NOMO-1 treated with dmso at 0.1 percent for 144 hours (cell line): ENCODE measurements at regions not wholly inside any gene's neighbourhood (a gene's known extent, or its start where the extent isn't known, plus 50 kb on each side); places are given as distances from the start of the nearest gene placed in this dataset.

Source experiments
- DNase-seq: peaks from one replicate; lab custom pipeline; 2025; ENCODE audit not compliant: unreplicated experiment; lab: John Stamatoyannopoulos, UW

DNA sequence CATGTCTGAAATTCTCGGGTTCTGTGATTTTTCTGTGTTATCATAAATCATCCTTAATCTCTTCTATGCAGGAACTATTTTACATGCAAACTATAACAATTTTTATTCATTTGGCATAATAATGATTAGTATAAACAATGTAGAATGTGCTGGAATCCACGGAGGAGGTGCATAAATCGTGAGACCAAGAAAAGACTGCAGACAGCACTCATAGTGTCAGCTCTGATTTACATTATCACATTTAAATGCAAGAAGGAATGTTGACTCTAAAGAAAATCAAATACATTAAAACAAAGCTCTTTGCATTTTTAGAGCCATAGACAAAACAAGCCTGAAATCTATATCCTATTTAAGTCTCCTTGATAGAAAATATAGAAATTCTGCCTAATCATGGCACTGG lies 501.7 kb upstream of the STXBP6 start:
- DNase-seq, result no peak

DNA sequence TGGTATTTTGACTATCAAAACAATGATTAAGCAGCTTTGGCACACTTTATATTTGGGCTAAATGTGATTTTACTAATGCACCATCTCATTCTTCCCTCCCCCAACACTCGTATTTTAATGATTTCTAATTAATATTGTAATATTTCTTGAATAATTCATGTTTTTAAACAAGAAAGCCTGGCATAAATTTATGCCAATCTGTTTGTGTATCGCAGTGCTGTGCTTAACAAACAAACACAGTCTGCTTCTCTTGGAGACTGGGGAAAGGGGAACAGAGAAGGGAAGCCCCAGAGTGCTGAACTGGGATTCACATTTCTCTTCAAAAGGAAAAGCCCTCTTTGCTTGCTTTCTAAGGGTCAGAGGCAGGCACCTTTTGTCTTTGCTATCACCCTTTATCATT lies 496.9 kb upstream of the STXBP6 start:
- DNase-seq, result no peak

DNA sequence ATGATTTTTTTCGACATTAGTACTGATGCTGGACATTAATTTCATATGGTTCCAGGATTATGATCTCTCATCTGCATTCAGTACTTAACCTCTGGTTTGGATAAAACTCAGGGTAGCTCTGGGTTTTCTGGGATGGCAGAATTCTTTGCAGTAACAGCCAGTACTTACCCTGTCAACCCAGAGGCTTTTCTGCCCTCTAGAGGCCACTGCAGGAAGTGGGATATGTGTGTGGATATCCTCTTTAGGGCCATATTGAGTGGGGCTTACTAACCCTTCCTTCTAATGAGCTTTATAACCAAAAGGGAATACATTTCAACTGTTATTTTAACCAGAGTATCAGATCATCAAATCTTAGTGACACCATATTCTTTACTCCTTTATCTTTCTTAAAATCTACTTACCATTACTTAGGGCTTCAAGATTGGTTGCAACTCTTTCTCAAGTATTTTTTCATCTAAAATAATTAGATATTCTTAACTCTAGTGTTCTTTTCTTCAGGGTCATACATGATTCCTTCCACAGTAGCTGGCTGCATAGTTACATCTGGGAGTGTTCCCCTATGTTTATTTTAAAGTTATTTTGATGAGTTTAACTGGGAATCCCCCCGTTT lies 488.0 kb upstream of the STXBP6 start:
- no peak for DNase-seq

DNA sequence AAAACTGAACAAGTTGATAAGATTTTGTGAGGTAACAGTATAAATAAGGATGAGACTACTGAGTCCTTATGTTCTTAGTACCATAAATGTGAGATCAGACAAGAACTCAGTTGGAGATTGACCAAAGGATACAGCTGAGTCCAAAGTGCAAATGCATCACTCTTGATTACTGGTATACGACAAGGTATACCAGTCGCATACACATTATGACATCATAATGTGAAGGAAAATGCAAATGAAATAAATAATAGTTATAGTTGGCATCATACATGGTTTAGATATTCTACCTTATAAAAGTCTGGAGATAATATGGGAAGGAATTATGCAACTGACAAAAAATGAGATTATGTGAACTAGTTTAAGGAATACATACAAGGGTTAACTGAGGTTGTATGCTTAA lies 476.3 kb upstream of the STXBP6 start:
- DNase-seq, result no peak

DNA sequence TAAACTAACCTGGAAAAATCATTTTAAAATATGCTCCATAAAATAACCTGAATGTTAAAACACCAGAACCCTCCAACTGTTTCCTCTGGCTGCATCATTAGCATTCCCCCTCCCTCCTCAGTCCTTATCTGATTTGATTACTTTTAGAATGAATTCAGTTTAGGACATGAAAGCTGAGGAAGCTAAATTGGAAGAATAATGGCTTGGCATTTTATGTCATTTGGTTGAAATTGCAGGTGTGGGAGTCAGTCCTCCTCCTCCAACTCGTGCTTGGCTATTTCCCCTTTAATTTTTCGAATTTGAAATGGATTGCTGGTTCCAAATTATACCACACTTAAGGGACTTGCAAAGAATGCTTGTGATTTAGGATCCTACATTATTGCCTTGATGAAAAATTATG lies 473.0 kb upstream of the STXBP6 start:
- DNase-seq, result no peak

DNA sequence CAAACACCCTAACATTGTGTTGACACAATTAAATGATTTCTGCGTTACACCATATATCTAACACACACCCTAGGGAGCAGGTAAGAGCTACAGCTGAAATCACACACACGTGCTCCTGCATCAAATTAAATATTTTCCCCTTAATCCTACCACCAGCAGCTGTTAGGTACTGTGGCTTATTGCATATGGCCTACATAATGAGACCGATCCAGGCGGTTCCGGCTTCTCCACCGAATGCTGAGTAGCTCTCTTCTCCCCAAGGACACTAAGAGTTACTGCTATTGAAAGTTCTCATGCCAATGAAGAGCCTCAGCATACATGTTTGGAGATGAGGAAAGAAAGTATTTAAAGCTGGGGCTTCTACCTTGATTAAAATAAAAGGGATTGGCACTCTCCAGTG lies 472.2 kb upstream of the STXBP6 start:
- DNase-seq, result no peak

DNA sequence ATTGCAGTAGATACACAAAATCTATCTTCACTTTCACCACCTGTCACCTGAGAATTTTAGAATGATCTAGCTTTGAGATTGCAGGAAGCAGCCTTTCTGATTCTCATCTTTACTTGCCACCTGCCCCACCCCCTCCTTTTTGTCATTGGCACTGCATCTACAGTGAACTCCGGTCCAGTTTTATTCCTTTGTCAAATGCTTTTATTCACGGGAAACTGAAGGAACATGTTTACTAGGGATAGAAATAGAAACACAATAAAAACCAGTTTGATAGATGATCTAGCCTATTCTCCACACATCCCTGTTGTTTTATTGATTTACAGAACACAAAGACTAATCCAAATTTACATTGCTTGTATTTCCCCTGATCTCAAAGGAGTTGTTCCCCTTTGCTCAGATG lies 471.7 kb upstream of the STXBP6 start:
- no peak for DNase-seq

DNA sequence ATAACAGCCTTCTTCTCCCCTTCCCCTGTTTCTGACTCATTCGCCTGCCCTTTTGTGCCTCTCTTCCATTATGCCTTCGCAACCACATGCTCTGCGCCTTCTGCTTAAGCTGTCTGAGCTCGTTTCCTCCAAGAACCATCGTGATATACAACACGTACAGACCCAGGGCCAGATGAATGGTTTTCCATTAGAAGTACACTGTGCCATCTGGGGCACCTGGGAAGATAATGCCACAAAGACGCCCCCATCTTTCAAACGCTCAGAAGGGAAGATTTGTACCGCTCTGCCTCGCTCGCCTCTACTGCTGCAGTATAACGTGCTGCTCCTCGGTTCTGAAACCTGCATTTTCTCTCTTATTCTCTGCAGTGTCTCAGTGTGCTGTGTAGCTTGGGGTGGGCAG lies 470.9 kb upstream of the STXBP6 start:
- DNase-seq, result no peak

DNA sequence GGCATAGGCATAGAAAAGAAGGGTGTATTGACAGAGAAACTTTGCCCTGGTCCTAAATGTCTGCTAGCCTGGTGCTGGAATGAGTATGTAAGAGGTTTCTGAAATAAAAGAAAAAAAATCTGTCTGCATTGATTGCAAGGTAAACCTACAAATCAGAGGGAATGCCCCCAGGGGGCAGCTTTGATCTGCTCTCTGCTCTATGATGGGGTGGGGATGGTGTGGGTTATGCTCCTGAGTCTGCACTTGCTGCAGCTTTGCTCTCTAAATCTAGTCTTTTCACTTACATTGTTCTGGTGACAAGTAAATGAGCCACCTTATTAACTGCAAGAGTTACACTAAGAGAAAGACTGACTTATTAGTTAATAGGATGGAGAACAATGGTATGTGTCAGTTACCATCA lies 468.4 kb upstream of the STXBP6 start:
- no peak for DNase-seq

DNA sequence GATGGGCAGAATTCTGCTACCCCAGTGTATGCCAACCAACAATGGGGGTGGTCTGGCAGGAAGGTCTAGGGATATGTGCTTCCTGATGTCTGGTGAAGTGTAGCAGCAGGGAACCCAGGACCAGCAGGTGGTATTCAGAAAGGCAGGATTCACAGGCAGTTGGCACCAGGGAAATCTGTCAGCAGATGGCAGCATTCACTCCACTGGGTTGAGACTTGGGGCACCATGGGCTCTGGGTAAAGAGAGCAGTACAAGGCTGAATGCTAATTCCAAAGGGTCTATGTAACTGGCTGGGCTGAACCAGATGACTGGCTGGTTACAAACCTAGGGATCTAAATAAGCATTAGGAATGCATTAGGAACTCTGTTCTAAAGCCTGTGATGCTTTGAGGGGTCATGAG lies 466.9 kb upstream of the STXBP6 start:
- DNase-seq, result no peak

DNA sequence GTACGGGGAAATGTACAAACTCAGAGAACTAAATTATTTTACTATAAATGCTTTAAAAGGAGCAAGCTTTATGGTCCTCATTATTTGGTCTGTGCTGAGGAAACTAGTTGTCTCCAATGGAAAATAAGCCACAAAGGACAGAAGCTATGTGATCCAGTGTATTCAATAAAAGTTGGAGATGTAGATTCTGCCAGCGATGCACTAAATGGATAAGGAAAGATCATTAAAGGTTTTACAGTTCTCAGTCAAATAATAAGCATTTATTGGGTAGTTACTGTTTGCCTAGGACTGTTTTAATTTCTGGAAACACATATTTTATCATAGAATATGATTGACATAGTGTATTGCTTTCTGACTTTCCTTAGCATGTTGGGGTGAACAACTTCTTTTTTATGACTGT lies 458.9 kb upstream of the STXBP6 start:
- DNase-seq, result no peak

DNA sequence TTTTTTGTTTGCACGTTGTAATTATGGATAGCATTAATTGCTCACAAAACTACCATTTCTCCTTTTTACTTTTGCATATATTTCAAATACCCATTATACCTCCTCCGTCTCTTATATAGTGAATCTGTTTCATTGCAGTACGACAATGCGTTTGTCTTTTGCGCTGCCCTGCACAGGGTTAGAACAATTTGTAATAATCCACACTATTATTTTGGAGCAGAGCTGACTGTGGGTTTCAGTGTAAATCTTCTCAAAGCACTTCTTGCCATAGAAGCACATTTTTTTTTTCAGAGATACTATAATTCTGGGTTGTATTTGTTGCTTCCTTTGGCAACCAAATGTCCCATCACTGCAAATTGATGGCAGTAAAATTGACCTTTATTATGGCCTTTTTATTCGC lies 451.8 kb upstream of the STXBP6 start:
- DNase-seq, result no peak

DNA sequence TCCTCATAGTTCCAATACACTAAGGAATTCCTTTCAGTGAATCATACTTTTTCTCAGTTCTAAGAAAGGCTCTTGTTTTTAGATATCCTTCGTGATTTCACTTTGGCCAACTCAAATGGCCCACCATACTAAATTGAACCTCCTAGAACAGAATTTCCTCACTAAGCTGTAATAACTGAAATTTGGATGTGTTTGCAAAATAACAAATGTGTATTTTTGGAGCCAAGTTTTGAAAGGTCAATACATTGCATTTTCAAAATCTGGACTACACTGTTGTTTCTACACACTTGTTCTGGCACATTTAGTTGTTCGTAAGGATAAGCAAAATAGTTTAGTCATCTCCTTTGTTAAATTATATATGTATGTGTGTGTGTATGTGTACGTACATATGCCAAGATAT lies 439.0 kb upstream of the STXBP6 start:
- DNase-seq, result no peak

DNA sequence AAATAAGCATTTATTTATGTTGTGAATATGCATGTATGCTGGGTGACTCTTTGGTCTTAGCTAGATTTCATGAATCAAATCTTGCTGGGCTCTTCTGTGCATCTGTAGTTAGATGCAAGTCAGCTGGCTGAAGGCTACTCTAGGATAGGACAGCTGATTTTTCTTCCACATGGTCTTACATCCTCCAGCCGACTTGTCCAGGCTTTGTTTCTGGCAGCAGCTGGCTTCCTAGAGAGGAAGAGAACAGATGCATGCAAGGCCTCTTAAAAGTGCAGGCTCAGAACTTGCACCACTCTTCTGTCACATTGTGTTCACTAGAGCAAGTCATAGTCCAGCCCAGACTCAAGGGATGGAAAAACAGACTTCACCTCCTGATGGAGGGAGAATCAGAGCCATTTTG lies 435.4 kb upstream of the STXBP6 start:
- no peak for DNase-seq

DNA sequence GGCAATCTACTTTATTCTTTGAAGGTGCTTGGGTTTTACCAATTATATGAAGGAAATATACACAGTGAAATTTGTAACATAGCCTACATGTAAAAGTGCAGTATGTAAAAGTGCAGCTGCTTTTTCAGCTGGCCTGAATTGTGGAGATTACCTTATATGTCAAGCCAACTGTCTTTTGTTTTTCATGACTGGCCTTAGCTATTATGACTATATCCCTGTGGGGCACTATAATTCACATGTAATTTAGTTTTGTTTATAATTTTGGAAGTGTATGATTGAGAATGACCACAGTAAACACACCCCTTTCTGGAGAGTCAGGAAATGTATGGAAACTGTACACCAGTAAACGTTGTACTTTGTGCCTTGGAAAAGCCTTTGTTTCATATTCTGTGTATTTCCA lies 435.0 kb upstream of the STXBP6 start:
- DNase-seq, result no peak

DNA sequence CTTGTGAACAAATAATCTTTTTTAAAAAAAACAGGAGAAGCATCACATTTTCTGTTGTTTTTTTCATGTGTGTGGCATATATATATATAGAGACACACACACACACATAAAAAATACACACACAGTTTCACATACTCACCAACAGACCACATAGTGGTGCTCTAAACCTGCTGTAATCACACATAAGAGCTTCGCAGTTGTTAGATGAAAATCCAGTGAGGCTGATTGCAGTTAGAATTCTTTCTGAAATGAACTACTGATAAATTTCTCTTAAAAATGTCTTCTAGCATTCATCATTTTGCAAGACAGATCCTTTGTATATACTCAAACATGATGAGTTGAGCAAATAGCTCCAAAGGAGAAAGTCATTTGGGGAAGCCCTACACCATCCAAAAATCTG lies 434.3 kb upstream of the STXBP6 start:
- no peak for DNase-seq

DNA sequence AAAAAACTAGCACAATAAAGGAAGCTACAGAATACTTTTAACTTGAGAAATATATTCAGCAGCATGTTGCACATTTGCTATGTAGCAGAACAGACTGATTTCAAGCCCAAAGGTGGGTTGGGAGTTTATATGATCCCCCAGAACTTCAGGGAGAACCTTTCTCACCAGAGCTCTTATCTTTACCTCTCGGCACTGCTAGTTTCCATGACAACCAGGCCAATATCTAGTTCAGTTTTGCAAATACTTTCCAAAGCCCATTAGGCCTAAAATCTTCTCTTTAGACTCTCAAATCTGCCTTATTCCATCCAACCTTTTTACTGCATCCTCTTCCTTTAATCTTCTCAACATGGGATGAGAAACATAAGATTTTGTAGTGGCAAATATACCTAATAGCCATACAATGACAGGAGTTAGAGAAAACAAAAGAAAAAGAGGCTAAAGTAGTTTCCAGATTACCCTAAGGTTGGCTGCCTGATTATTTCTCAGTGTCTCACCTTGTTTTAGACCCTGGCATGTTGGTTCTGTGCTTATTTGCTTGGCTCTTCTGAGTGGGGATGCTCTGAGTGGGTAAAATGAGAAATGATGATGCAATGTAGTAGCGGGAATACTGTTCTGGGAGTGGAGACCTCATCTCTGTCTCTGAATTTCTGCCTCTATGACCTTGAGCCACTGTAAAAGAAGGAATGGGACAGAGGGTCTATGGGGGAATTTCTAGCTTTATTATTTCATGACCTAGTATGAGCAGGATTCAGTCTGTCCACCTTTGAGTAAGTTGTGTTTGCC lies 427.6 kb upstream of the STXBP6 start:
- no peak for DNase-seq

DNA sequence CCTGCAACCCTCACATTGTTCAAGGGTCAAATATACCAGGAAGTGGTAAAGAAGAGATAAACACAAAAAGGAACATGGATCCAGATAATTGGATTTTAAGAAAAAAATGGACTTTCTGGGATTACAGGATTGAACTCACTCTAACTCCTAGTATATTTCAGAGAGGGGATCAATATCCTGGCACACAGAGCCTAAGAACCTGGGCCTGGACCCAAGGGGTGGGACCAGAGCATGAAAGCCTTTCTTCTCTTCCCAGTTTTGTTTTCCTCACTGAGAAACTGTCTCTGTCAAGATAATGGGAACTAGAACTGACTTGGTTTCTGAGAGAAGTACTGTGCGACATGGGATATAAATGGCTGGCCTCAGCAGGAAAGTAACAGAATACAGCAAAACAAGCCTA lies 422.8 kb upstream of the STXBP6 start:
- no peak for DNase-seq

DNA sequence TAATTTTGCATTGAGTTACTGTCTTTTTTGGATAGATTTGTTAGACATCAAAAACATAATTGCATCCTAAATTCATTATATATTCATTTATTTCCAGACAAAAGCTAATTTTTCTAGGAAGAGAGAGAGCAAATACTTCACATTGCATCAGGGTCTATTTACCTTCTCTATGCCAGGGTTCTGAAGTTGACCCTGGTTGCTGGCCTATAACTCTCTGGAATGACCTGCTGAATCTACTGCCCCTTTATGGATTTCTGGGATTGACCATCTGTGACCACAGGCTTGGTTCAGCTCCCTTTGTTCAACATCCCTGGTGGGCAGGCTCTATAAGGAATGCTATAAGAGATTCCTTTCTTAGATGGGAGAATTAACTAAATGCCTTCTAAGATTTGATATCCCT lies 414.8 kb upstream of the STXBP6 start:
- no peak for DNase-seq

DNA sequence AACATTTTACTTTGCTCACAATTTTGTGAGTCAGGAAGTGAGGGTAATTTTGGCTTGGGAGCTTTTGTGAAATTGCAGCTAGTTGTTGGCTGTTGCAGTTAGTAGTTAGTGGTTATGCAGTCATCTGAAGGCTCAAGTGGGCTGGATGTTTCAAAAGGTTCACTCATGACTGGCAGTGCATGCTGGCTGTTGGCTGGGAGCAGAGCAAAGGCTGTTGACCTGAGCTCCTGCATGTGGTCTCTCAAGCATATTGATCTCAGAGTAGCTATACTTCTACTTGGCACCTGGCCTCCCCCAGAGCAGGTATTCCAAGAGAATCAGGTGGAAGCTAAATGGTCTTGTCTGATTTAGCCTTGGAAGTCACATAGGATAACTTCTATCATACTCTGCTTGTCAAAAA lies 414.1 kb upstream of the STXBP6 start:
- no peak for DNase-seq

DNA sequence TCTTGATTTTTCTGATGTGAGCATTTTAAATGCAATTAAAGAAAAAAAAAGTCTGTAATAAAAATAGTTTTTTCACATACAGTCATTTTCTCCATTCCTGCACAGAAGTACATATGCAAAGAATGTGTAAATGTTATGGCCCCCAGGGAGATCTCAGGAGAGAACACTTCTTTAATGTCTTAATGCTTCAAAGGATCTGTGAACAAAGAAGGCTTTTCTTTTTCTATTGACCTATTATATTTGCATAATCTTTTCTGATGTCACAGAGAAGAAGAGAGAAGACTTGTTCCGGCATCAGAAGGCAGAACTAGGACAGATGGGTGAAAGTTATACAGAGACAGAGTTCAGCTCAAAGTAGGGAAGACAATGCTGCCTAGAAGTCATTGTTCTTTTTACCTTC lies 413.5 kb upstream of the STXBP6 start:
- DNase-seq, result no peak

DNA sequence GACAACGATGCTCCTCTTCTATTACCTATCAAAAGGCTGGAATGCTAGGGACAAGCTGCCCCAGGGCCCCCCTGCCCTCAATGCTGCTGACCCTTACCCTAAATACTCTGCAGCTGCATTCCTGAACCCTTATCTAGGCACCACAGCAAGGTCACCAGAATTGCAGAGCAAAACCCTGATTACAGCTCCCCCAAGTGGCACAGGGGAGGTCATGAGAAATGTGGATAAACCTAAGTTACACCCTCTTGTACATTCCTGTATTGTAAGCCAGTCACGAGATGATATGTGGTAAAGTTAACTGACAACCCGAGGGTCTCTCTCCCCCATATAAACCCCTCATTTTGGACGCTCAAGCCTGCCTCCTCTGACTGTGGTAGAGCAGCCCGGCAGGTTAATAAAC lies 411.8 kb upstream of the STXBP6 start:
- DNase-seq, result no peak

DNA sequence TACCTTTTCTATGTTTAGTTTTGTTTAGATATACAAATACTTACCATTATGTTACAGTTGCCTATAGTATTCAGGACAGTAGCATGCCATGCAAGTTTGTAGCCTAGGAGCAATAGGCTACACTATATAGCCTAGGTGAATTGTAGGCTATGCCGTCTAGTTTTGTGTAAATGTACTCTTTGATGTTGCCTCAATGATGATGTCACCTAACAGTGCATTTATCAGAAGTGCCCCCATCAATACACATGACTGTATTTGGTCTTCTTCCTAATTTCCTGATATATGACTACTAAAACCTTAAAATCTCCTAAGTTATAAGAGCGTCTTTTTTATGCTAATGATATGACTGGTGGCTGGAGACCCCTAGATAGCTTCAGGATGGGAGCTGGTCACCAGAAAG lies 394.4 kb upstream of the STXBP6 start:
- no peak for DNase-seq
